ENCODE measurements at regions not wholly inside any gene's neighbourhood (a gene's known extent, or its start where the extent isn't known, plus 50 kb on each side); places are given as distances from the start of the nearest gene placed in this dataset.

DNA sequence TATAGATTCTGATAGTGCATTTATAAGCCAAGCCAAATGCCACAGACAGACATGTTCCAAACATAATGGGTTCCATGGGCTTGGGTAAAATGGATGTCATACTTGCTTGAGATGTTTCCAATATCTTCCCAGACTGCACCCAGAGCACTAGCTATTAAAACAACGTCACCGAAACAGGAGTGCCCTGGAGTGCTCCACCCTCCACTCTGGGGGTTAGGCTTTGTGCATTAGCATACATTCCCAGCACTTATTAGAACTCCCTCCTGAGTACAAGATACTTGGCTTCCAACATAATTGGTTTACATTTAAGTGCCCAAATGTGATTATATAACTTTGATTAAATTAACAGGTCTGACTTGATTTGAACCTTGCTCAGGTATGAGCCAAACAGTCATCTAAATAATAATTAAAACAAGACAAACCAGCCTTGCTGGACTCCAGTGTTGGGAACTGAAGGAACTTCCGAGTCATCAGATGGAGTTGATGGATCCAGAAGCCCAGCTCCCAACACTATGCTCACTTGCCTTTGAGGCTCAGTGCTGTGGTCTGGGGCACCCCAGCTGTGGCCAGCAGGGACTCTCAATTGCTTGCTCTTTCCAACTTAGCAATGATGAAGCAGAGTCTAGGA, 60.5 kb upstream of the LGALSL start:
- TF ChIP-seq POLR2AphosphoS5 (IDR thresholded peaks at IDR 0.05; ENCODE audit: low read depth, low read length) (no peak), EZH2 (IDR thresholded peaks at IDR 0.05; ENCODE audit: low read depth, low read length, severe bottlenecking) (no peak), GABPA (IDR thresholded peaks at IDR 0.05; ENCODE audit: borderline replicate concordance, insufficient read depth, low read length) (no peak)

Measured in H1 (cell line).